ENCODE measurements at regions not wholly inside any gene's neighbourhood (a gene's known extent, or its start where the extent isn't known, plus 50 kb on each side); places are given as distances from the start of the nearest gene placed in this dataset.
"Not testable (repeated sequence)": the region's sequence is repeated elsewhere in the genome, so short reads cannot be mapped to it uniquely, and the experiment has no call there.

DNA sequence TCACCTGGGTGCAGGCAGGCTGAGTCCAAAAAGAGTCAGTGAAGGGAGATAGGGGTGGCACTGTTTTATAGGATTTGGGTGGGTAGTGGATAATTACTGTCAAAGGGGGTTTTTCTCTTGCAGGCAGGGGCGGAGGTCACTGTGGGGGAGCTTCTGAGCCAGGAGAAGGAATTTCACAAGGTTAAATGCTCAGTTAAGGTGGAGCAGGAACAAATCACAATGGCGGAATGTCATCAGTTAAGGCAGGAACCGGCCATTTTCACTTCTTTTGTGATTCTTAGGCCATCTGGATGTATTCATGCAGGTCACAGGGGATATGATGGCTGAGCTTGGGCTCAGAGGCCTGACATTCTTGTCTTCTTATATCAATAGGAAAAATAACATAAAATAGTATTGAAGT lies 69.7 kb upstream of the SIRPG start:
- WGBS = 83% methylated on average over 3 of the region's 3 CpGs
- not testable (repeated sequence) for H3K4me3 ChIP-seq (ENCODE audit: low read depth, low read length); H3K36me3 ChIP-seq (ENCODE audit: insufficient read depth); DNase-seq (ENCODE audit: extremely low spot score); H3K27ac ChIP-seq (ENCODE audit: low read depth); H3K4me1 ChIP-seq (ENCODE audit: insufficient read depth)

- no peak for DNase-seq (ENCODE audit: extremely low spot score)
- H3K4me3 ChIP-seq (ENCODE audit: low read depth, low read length) = no peak overlapping the region
- WGBS = 72% methylated on average over 3 of the region's 3 CpGs
These were observed 67.3 kb upstream of the SIRPG start for GRCh38 chr20:1724901-1725300.

DNA sequence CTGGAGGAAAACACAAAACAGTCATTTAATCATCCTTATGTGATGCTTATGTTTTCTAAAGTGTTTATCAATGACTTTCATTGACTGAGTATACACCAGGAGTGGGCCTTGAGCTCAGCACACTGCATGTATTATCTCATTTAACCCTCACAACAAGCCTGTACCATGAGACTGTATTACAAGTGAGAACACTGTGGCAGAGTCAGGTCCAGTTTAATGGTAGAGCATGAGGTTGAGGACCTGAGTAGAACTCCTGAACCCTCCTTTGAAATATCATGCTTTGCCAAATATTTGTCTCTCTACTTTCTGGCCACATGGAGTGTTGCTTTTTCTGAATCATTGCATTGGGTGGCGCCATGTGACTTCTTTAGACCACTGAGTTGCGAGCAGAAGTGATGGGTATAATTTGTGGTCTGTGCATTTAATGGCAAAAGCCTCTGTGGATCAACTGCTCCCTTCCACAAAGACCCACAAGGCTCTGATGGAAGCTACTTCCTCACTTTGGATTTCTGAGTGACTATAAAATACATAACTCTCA lies 65.0 kb upstream of the SIRPG start:
- Histone ChIP-seq H3K4me3 (ENCODE audit: low read depth, low read length) (no peak overlapping the region), H3K4me1 (ENCODE audit: insufficient read depth) (no peaks in the 10 kb centered on the region), H3K36me3 (ENCODE audit: insufficient read depth) (no peaks in the 10 kb centered on the region), H3K27ac (ENCODE audit: low read depth) (no peak overlapping the region)
- no peak for DNase-seq (ENCODE audit: extremely low spot score)
- 71% methylated on average over 2 of the region's 2 CpGs for WGBS

More at GRCh38 chr20:1724901-1725300, 67.3 kb upstream of the SIRPG start:
- H3K27ac ChIP-seq (ENCODE audit: low read depth) = no peak overlapping the region
- H3K36me3 ChIP-seq (ENCODE audit: insufficient read depth) = no peaks in the 10 kb centered on the region
- H3K4me1 ChIP-seq (ENCODE audit: insufficient read depth) = no peaks in the 10 kb centered on the region

GRCh38 chr20:1721687-1722512 lies 64.3 kb upstream of the SIRPG start:
- Histone ChIP-seq H3K4me3 (ENCODE audit: low read depth, low read length) (no peak overlapping the region), H3K36me3 (ENCODE audit: insufficient read depth) (no peaks in the 10 kb centered on the region), H3K4me1 (ENCODE audit: insufficient read depth) (no peaks in the 10 kb centered on the region), H3K27ac (ENCODE audit: low read depth) (no peak overlapping the region)
- DNase-seq (ENCODE audit: extremely low spot score) = no peak
- 53% methylated on average over 6 of the region's 6 CpGs for WGBS

DNA sequence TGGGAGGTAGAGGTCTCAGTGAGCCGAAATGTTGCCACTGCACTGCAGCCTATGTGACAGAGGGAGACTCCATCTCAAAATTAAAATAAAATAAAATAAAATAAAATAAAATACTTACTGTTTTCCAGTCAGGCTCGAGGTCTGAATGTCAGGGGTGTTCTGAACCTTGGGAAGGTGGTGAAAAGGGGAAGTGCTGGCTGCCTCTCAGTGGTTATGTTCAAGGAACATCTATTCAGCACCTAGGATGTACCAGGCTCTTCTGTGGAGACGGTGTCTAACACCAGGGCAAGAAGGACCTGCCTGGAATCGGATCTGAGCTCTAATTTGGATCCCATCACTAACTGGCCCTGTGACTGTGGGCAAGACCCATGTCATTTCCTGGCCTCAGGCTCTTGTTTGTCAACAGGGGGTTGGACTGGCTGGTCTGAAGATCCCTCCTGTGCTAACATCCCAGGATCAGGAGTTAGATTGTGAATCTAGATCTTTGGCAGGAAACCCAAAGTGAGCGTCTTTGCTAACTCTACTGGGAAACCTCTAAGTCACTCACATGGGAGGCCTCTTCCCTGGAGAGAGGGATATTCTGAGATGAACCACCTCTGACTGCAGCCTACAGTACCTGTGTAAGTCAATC lies 63.4 kb upstream of the SIRPG start:
- DNase-seq (ENCODE audit: extremely low spot score) = no peak
- H3K4me3 ChIP-seq (ENCODE audit: low read depth, low read length) = no peak overlapping the region
- 70% methylated on average over 5 of the region's 5 CpGs for WGBS
- no peak overlapping the region for H3K27ac ChIP-seq (ENCODE audit: low read depth)
- no peaks in the 10 kb centered on the region for H3K36me3 ChIP-seq (ENCODE audit: insufficient read depth)
- no peaks in the 10 kb centered on the region for H3K4me1 ChIP-seq (ENCODE audit: insufficient read depth)

DNA sequence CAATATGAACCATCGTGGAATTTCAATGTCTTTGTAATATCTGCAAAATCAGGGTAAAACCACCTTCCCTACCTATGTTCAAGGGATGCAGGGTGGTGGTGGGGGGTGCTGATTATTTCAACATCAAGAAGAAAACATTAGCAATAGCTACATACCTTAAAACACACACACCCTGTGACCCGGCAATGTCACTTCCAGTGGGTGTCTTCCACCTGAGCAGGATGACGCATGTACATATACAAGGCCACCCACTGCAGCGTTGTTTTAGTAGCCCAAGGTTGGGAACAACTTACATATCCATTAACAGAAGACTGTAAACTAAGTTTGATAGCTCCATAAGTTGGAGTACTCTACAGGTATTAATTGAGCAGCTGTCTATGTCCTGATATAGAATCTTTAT lies 62.6 kb upstream of the SIRPG start:
- Histone ChIP-seq H3K4me3 (ENCODE audit: low read depth, low read length) (no peak overlapping the region), H3K27ac (ENCODE audit: low read depth) (no peak overlapping the region), H3K4me1 (ENCODE audit: insufficient read depth) (no peaks in the 10 kb centered on the region), H3K36me3 (ENCODE audit: insufficient read depth) (no peaks in the 10 kb centered on the region)
- DNase-seq (ENCODE audit: extremely low spot score) = no peak
- WGBS = 91% methylated on average over 4 of the region's 4 CpGs

DNA sequence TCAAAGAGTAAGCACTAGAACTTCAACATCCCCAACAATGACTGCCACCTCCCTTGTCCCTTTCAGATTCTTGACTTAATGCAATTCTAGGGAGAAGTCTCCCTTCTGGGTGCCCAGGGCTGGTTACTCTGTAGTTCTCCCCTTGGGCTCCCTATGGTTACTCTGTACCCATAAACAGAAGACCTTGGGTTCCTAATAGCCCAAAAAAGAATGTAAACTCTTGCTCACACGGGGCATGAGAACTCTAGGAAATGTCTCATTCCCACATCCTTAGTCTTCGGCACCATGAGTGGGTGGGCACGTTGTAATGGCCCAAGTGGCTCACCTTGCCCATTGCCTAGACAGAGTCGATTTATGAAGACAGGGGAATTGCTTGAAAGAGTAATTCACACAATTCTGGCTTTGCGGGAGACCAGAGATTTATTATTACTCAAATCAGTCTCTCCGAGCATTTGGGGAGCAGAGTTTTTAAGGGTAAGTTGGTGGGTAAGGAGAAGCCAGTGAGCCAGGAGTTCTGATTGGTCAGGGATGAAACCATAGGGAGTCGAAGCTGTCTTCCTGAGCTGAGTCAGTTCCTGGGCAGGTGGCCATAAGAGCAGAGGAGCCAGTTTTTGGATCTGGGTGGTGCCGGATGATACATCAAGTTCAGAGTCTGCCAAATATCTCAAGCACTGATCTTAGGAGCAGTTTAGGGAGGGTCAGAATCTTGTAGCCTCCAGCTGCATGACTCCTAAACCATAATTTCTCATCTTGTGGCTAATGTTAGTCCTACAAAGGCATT lies 61.2 kb upstream of the SIRPG start:
- Histone ChIP-seq H3K4me1 (ENCODE audit: insufficient read depth) (no peaks in the 10 kb centered on the region), H3K36me3 (ENCODE audit: insufficient read depth) (no peaks in the 10 kb centered on the region), H3K27ac (ENCODE audit: low read depth) (no peak overlapping the region), H3K4me3 (ENCODE audit: low read depth, low read length) (no peak overlapping the region)
- DNase-seq (ENCODE audit: extremely low spot score) = no peak
- whole genome bisulfite sequencing = 63% methylated on average over 8 of the region's 8 CpGs

DNA sequence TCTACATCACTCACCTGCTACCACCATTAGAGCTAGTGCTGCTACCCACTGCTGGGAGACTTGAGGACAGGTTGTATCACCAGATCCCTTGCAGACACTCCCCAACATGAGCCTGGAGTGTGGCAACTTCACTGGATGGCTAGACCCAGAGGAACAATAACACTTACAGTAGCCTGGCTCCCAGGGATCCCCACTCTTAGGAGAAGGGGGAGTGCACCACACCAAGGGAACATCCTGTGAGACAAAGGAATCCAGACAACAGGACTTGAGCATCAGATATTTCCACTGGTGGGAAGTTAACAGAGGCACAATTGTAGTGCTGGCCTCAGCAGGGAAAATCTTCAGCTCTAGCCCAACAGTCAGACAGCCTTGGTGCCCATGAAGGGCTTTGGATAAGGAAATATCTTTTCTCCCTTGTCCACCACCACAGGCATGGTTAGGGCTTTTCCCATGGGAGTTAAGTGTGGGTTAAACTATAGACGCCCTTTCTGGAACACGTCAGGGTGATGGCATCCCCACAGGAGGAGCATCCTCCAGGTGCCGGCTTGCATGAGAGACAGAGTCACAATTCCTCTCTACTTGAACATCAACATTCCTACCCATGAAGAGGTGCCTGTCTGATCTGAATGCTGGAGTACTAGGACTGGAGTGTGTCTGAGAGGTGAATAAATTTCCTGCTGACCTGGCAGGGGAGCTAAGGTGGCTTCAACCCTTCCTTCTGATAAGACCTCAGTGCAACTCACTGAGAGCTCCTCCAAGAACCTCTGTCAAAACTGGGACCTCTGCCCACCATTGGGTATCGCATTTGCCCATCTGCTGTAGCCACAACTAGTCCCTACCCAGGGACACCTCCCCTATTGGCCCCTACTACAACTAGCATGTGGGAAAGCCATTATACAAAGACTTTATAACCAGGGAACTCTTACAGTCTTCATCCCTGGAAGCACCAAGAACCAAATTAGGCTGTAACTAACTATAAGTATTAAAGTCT lies 55.4 kb upstream of the SIRPG start:
- H3K27ac ChIP-seq (ENCODE audit: low read depth) = no peak overlapping the region
- WGBS = 83% methylated on average over 4 of the region's 4 CpGs
- H3K36me3 ChIP-seq (ENCODE audit: insufficient read depth) = no peaks in the 10 kb centered on the region
- no peaks in the 10 kb centered on the region for H3K4me1 ChIP-seq (ENCODE audit: insufficient read depth)
- no peak overlapping the region for H3K4me3 ChIP-seq (ENCODE audit: low read depth, low read length)
- DNase-seq (ENCODE audit: extremely low spot score) = no peak

DNA sequence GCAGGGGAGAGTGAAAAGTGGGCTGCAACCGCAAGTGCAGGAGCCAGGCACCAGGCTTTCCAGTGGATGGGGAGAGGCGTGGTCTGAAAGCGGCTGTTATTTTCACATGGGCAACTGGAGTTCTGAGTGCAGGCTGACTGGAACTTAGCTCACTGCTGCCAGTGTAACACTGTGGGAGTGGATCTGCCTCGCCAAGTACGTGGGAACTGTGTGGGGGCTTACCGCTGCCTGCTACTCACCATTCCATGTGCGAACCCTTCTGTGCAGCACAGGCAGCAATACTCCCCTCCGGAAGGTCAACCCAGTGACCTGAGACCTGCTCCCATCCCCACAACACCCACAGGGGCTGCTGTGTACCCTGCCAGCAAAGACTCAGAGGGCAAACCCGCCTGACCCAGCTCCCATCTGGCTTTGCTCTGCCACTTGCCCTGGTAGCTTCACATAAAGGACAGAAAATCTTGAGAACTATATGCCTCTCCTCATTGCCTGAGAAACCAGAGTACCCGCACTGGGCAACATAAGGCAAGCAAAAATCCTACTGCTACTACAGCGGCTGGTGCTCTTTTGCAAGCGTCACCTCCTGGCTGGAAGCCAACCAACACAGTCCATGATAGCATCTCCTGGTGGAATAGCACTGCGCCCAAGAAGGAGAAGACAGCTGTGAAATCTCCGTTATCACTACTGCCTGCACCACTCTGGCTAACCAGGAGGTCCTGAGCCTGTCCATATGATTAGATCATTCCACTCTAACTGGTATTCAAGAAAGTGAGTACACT lies 54.4 kb upstream of the SIRPG start:
- Histone ChIP-seq H3K27ac (ENCODE audit: low read depth) (no peak overlapping the region), H3K36me3 (ENCODE audit: insufficient read depth) (no peaks in the 10 kb centered on the region), H3K4me3 (ENCODE audit: low read depth, low read length) (no peak overlapping the region), H3K4me1 (ENCODE audit: insufficient read depth) (no peaks in the 10 kb centered on the region)
- no peak for DNase-seq (ENCODE audit: extremely low spot score)
- 76% methylated on average over 14 of the region's 14 CpGs for WGBS

DNA sequence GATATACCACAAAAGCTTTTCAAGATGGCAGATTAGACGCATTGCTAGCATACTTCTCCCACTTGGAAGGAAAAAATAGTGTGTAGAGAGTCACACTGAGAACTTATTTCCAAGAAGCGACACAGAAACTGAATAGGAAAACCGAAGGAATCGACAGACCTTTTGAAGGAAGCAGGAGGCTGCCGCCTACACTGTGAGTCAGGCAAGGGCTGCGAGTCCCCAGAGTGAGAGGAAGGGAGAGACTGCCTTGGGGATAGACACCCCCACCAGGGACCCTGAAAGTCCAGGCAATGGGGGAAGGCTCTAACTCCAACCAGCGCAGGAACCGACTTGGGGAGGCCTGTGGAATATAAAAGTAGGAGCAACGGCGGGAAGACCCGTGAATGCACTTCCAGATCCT lies 53.7 kb upstream of the SIRPG start:
- DNase-seq (ENCODE audit: extremely low spot score) = no peak
- no peak overlapping the region for H3K27ac ChIP-seq (ENCODE audit: low read depth)
- no peaks in the 10 kb centered on the region for H3K4me1 ChIP-seq (ENCODE audit: insufficient read depth)
- no peaks in the 10 kb centered on the region for H3K36me3 ChIP-seq (ENCODE audit: insufficient read depth)
- WGBS = 90% methylated on average over 11 of the region's 11 CpGs
- no peak overlapping the region for H3K4me3 ChIP-seq (ENCODE audit: low read depth, low read length)

- Histone ChIP-seq H3K27ac (ENCODE audit: low read depth) (no peak overlapping the region), H3K4me3 (ENCODE audit: low read depth, low read length) (no peak overlapping the region), H3K4me1 (ENCODE audit: insufficient read depth) (no peaks in the 10 kb centered on the region), H3K36me3 (ENCODE audit: insufficient read depth) (no peaks in the 10 kb centered on the region)
- 56% methylated on average over 7 of the region's 7 CpGs for WGBS
- DNase-seq (ENCODE audit: extremely low spot score) = no peak
These were observed 52.9 kb upstream of the SIRPG start for GRCh38 chr20:1710484-1710883.

Data from urinary bladder (tissue), 3 donors.